22Rv1 (cell line): ENCODE measurements at regions not wholly inside any gene's neighbourhood (a gene's known extent, or its start where the extent isn't known, plus 50 kb on each side); places are given as distances from the start of the nearest gene placed in this dataset.

ENCODE experiments used
- H3K27ac ChIP-seq: fragments of 450-650 bp; 2 replicates; pipeline ENCODE4 v1.5.1; 2017
- CTCF ChIP-seq: fragments of 450-650 bp; IDR thresholded peaks from 2 replicates; pipeline ENCODE4 v1.5.1; 2017; ENCODE audit warnings: mild to moderate bottlenecking
- ZFX ChIP-seq: fragments of 450-650 bp; IDR thresholded peaks from 2 replicates; pipeline ENCODE4 v1.6.1; 2017; ENCODE audit warnings: antibody characterized with exemption, borderline replicate concordance

- no peak for TF ChIP-seq CTCF
- TF ChIP-seq ZFX, result no peak
- no peak overlapping the region for H3K27ac ChIP-seq
Observed at GRCh38 chr4:186790630-186791029, 67.0 kb upstream of the FAT1 start.

- H3K27ac ChIP-seq, result no peak overlapping the region
- TF ChIP-seq CTCF, result no peak
- no peak for TF ChIP-seq ZFX
Observed at GRCh38 chr4:186792728-186793366, 69.2 kb upstream of the FAT1 start.

- TF ChIP-seq ZFX, result no peak
- no peak for TF ChIP-seq CTCF
Observed at GRCh38 chr4:186798951-186799659, 75.4 kb upstream of the FAT1 start.

GRCh38 chr4:186805020-186805820 is 81.6 kb upstream of the FAT1 start:
- TF ChIP-seq ZFX (no peak), CTCF (no peak)
- H3K27ac ChIP-seq, result peak overlapping the region; percentile 54

More at GRCh38 chr4:186798951-186799659, 75.4 kb upstream of the FAT1 start:
- no peak overlapping the region for H3K27ac ChIP-seq

- peak overlapping the region; percentile 54 for H3K27ac ChIP-seq
Observed at GRCh38 chr4:186805917-186806316, 82.3 kb upstream of the FAT1 start.

GRCh38 chr4:186806679-186807421 is 83.2 kb upstream of the FAT1 start:
- TF ChIP-seq ZFX (no peak), CTCF (no peak)
- H3K27ac ChIP-seq, result peak overlapping the region; percentile 19; the same call in 1 of the 2 replicates
